IMR-90 (cell line): ENCODE measurements at regions not wholly inside any gene's neighbourhood (a gene's known extent, or its start where the extent isn't known, plus 50 kb on each side); places are given as distances from the start of the nearest gene placed in this dataset.

Source experiments
- ATAC-seq: fragments of 200-7000 bp; cut with Tn5 transposase; 2 replicates; pipeline ENCODE4 v1.9.1; 2020; ENCODE audit warnings: low read depth, mild to moderate bottlenecking, moderate library complexity
- BruUV-seq: library from RNA; stranded (reverse); fragments of 400-500 nt; replicated peaks from 2 replicates; lab custom pipeline; 2021; lab: Mats Ljungman, UMichigan
- CTCF ChIA-PET: fragments of 300-600 bp; formaldehyde crosslinking; extraction: SDS; loops from one replicate; lab custom pipeline; 2021; ENCODE audit warnings: antibody characterized with exemption; lab: Yijun Ruan, JAX
- POLR2A ChIA-PET: fragments of 300-600 bp; sonication (Branson Sonifier 250); formaldehyde crosslinking; loops from one replicate; lab custom pipeline; 2022; ENCODE audit warnings: antibody characterized with exemption; ENCODE audit not compliant: unreplicated experiment; lab: Charles Lee
- DNase-seq: peaks from one replicate; pipeline ENCODE4 v3.0.0; 2013
- H2AFZ ChIP-seq: replicated peaks from 2 replicates; pipeline ENCODE3; 2013; ENCODE audit warnings: low read length, mild to moderate bottlenecking; ENCODE audit not compliant: poor library complexity
- H2AK5ac ChIP-seq: 2 replicates; pipeline ENCODE4 v1.6.1; 2013; ENCODE audit warnings: low read depth, low read length, inconsistent platforms
- H2AK9ac ChIP-seq: replicated peaks from 2 replicates; pipeline ENCODE3; 2013; ENCODE audit warnings: mild to moderate bottlenecking, low read depth, low read length, moderate library complexity; ENCODE audit not compliant: poor library complexity
- H2BK120ac ChIP-seq: 2 replicates; pipeline ENCODE4 v1.6.1; 2013; ENCODE audit warnings: low read depth, low read length, inconsistent platforms
- H2BK15ac ChIP-seq: 3 replicates; pipeline ENCODE4 v1.6.1; 2013; ENCODE audit warnings: low read depth, low read length, inconsistent platforms
- H2BK20ac ChIP-seq: 2 replicates; pipeline ENCODE4 v1.6.1; 2013; ENCODE audit warnings: low read depth, mild to moderate bottlenecking, inconsistent platforms, low read length, moderate library complexity
- H2BK5ac ChIP-seq: 2 replicates; pipeline ENCODE4 v1.6.1; 2013; ENCODE audit warnings: mild to moderate bottlenecking, low read depth, low read length, inconsistent platforms; ENCODE audit not compliant: poor library complexity, severe bottlenecking
- H3K14ac ChIP-seq: replicated peaks from 2 replicates; pipeline ENCODE4 v1.6.1; 2013; ENCODE audit warnings: low read depth, low read length, inconsistent platforms
- H3K18ac ChIP-seq: 2 replicates; pipeline ENCODE4 v1.6.1; 2013; ENCODE audit warnings: low read depth, low read length, control low read depth
- H3K23ac ChIP-seq: 2 replicates; pipeline ENCODE4 v1.6.1; 2013; ENCODE audit warnings: low read depth, low read length, inconsistent platforms
- H3K27ac ChIP-seq: 2 replicates; pipeline ENCODE4 v1.5.1; 2013; ENCODE audit warnings: mild to moderate bottlenecking, control low read depth, low read length; ENCODE audit not compliant: insufficient read depth
- H3K27me3 ChIP-seq: 2 replicates; pipeline ENCODE4 v1.6.1; 2013; ENCODE audit warnings: low read length; ENCODE audit not compliant: control insufficient read depth, insufficient read depth
- H3K36me3 ChIP-seq: 2 replicates; pipeline ENCODE4 v1.6.1; 2013; ENCODE audit warnings: low read length, mixed read lengths; ENCODE audit not compliant: control insufficient read depth, insufficient read depth
- H3K4ac ChIP-seq: 2 replicates; pipeline ENCODE4 v1.6.1; 2013; ENCODE audit warnings: low read depth, low read length, inconsistent platforms
- H3K4me1 ChIP-seq: 2 replicates; pipeline ENCODE4 v1.6.1; 2013; ENCODE audit warnings: low read length, mixed read lengths; ENCODE audit not compliant: control insufficient read depth, insufficient read depth
- H3K4me2 ChIP-seq: 2 replicates; pipeline ENCODE4 v1.6.1; 2013; ENCODE audit warnings: low read depth, mild to moderate bottlenecking, control low read depth, low read length, moderate library complexity
- H3K4me3 ChIP-seq: 2 replicates; pipeline ENCODE4 v1.5.1; 2013; ENCODE audit warnings: low read depth, mild to moderate bottlenecking, control low read depth, low read length, moderate library complexity; ENCODE audit not compliant: insufficient read depth
- H3K56ac ChIP-seq: 2 replicates; pipeline ENCODE4 v1.6.1; 2013; ENCODE audit warnings: low read length, inconsistent platforms; ENCODE audit not compliant: insufficient read depth; ENCODE audit errors: extremely low read depth
- H3K79me1 ChIP-seq, 2 experiments: 2 replicates each; pipeline ENCODE4 v1.6.1; 2013; ENCODE audit warnings: low read length in 2 of 2, inconsistent platforms in 1 of 2, low read depth in 1 of 2
- H3K9ac ChIP-seq: 2 replicates; pipeline ENCODE4 v1.6.1; 2013; ENCODE audit warnings: low read depth, low read length, control low read depth
- H3K9me1 ChIP-seq: 2 replicates; pipeline ENCODE4 v1.6.1; 2013; ENCODE audit warnings: low read length, inconsistent platforms; ENCODE audit not compliant: insufficient read depth
- H3K9me3 ChIP-seq: 2 replicates; pipeline ENCODE4 v1.6.1; 2013; ENCODE audit warnings: low read length; ENCODE audit not compliant: control insufficient read depth, insufficient read depth
- H4K20me1 ChIP-seq: 2 replicates; pipeline ENCODE4 v1.6.1; 2013; ENCODE audit warnings: low read length, inconsistent platforms; ENCODE audit not compliant: insufficient read depth
- H4K5ac ChIP-seq: 2 replicates; pipeline ENCODE4 v1.6.1; 2013; ENCODE audit warnings: mild to moderate bottlenecking, low read depth, low read length, control low read depth
- H4K8ac ChIP-seq, 2 experiments: 2 replicates each; pipeline ENCODE4 v1.6.1; 2013; ENCODE audit warnings: low read depth in 2 of 2, low read length in 2 of 2, control low read depth in 1 of 2, inconsistent platforms in 1 of 2
- H4K91ac ChIP-seq: 2 replicates; pipeline ENCODE4 v1.6.1; 2013; ENCODE audit warnings: low read depth, low read length, inconsistent platforms; ENCODE audit not compliant: insufficient read depth
- CHD1 ChIP-seq: IDR thresholded peaks from 2 replicates; pipeline ENCODE4 v1.6.1; 2012; ENCODE audit warnings: low read depth, low read length, improper control_type of control experiment
- FOS ChIP-seq: fragments of 150-350 bp; IDR thresholded peaks from 2 replicates; pipeline ENCODE4 v1.6.1; 2016; ENCODE audit warnings: low read depth, low read length
- MXI1 ChIP-seq: IDR thresholded peaks from 2 replicates; pipeline ENCODE4 v1.6.1; 2012; ENCODE audit warnings: low read depth, mild to moderate bottlenecking, low read length, moderate library complexity, borderline replicate concordance
- NFE2L2 ChIP-seq: fragments of 150-350 bp; IDR thresholded peaks from 2 replicates; pipeline ENCODE4 v1.6.1; 2016; ENCODE audit warnings: low read depth, mild to moderate bottlenecking, low read length
- POLR2A ChIP-seq: IDR thresholded peaks from 2 replicates; pipeline ENCODE4 v1.6.1; 2012; ENCODE audit warnings: mild to moderate bottlenecking, low read depth, low read length
- WGBS, 2 experiments: methylation state at CpG; one replicate each; pipeline versions ENCODE4 v1.1.5 to v1.1.7; 2013; ENCODE audit warnings: missing lambda C conversion rate in 2 of 2; ENCODE audit not compliant: insufficient read length in 1 of 2; ENCODE audit errors: extremely low coverage in 2 of 2; 5-methylcytosine and 5-hydroxymethylcytosine counted together
- dilution Hi-C: fragments of 300-500 bp; cut with HindIII; formaldehyde crosslinking; loops from one replicate; pipeline ENCODE4 v1.14.3; 2018; ENCODE audit warnings: low sequenced_read_pairs; ENCODE audit not compliant: unreplicated experiment
- in situ Hi-C: fragments of 300-500 bp; cut with MboI; formaldehyde crosslinking; loops from 3 replicates; pipeline ENCODE4 v1.14.3; 2019; ENCODE audit warnings: low sequenced_read_pairs, inconsistent platforms, mixed read lengths
- intact Hi-C: fragments of 100-400 bp; cut with micrococcal nuclease; formaldehyde crosslinking; loops from 2 replicates; pipeline ENCODE4 v1.10.0; 2022
- TF ChIP-seq, protein P1 (sequence below): conservative IDR thresholded peaks from 2 replicates; pipeline ENCODE4 v1.5.1; 2012; ENCODE audit warnings: mild to moderate bottlenecking, low read depth, low read length, improper control_type of control experiment

DNA sequence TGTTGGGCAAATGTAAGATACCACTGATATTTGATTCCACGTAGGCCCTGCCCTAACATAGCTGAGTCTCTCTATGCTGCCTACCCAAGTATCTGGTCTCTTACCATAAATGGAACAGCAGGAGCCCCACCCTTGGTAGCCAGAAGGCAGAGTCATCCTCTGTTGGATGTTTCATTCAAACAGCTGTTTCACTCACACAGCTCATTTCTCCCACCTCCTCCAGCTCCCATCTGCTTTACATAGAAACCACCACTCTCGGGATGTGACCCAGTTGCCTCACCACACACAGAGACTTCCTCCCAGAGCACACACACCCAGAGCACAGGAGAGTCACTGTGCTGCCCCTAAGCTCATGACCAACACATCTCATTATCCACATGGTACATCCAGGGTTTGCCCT, 165.3 kb downstream of the TMEM167A start:
- H4K8ac ChIP-seq: no peak overlapping the region
- H3K4me3 ChIP-seq: no peak overlapping the region
- no peak overlapping the region for H4K5ac ChIP-seq
- dilution Hi-C loops: no loop called here
- in situ Hi-C loops: no loop called here
- no peak overlapping the region for H3K9ac ChIP-seq
- 67% methylated on average over 2 of the region's 2 CpGs; no CpG with 5 or more reads in 1 of the 2 experiments for WGBS, 2 experiments
- H2BK20ac ChIP-seq: no peak overlapping the region
- H3K9me3 ChIP-seq: peaks cover 3% of the 10 kb centered on the region; the same call in 1 of the 2 replicates
- ATAC-seq (no peak), DNase-seq (no peak)
- H3K4me2 ChIP-seq: no peak overlapping the region
- ChIA-PET CTCF (no interaction called here), POLR2A (no interaction called here)
- no peaks in the 10 kb centered on the region for H3K79me1 ChIP-seq
- H3K27me3 ChIP-seq: no peaks in the 10 kb centered on the region
- no peak overlapping the region for H2BK15ac ChIP-seq
- H3K14ac ChIP-seq: no peak overlapping the region
- no TSS peak for BruUV-seq
- no peak for TF ChIP-seq CHD1
- TF ChIP-seq POLR2A: no peak
- no peak for TF ChIP-seq FOS
- TF ChIP-seq MXI1: no peak
- TF ChIP-seq, protein P1, sequence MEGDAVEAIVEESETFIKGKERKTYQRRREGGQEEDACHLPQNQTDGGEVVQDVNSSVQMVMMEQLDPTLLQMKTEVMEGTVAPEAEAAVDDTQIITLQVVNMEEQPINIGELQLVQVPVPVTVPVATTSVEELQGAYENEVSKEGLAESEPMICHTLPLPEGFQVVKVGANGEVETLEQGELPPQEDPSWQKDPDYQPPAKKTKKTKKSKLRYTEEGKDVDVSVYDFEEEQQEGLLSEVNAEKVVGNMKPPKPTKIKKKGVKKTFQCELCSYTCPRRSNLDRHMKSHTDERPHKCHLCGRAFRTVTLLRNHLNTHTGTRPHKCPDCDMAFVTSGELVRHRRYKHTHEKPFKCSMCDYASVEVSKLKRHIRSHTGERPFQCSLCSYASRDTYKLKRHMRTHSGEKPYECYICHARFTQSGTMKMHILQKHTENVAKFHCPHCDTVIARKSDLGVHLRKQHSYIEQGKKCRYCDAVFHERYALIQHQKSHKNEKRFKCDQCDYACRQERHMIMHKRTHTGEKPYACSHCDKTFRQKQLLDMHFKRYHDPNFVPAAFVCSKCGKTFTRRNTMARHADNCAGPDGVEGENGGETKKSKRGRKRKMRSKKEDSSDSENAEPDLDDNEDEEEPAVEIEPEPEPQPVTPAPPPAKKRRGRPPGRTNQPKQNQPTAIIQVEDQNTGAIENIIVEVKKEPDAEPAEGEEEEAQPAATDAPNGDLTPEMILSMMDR: no peak
- TF ChIP-seq NFE2L2: no peak
- no peak overlapping the region for H4K91ac ChIP-seq
- H2AK9ac ChIP-seq: no peak overlapping the region
- H2BK120ac ChIP-seq: no peak overlapping the region
- H2BK5ac ChIP-seq: no peak overlapping the region
- H2AFZ ChIP-seq: peak overlapping the region; percentile 33
- no peaks in the 10 kb centered on the region for H4K20me1 ChIP-seq
- no peak overlapping the region for H3K18ac ChIP-seq
- no peak overlapping the region for H2AK5ac ChIP-seq
- H3K27ac ChIP-seq: no peak overlapping the region
- H3K9me1 ChIP-seq: no peaks in the 10 kb centered on the region
- intact Hi-C loops: no loop called here
- no peaks in the 10 kb centered on the region for H3K36me3 ChIP-seq
- no peaks in the 10 kb centered on the region for H3K4me1 ChIP-seq
- no peak overlapping the region for H3K23ac ChIP-seq
- no peak overlapping the region for H3K4ac ChIP-seq
- no peak overlapping the region for H3K56ac ChIP-seq
